HEK293T (cell line): ENCODE measurements at regions not wholly inside any gene's neighbourhood (a gene's known extent, or its start where the extent isn't known, plus 50 kb on each side); places are given as distances from the start of the nearest gene placed in this dataset.

Source experiments
- BHLHE40 ChIP-seq: fragments of 450-650 bp; IDR thresholded peaks from 2 replicates; pipeline ENCODE4 v1.6.1; 2016; ENCODE audit warnings: mild to moderate bottlenecking, moderate library complexity, borderline replicate concordance
- FOXK2 ChIP-seq: fragments of 450-650 bp; IDR thresholded peaks from 2 replicates; pipeline ENCODE4 v1.6.1; 2016; ENCODE audit warnings: mild to moderate bottlenecking
- SUZ12 ChIP-seq: fragments of 450-650 bp; IDR thresholded peaks from 2 replicates; pipeline ENCODE4 v1.6.1; 2016; ENCODE audit warnings: mild to moderate bottlenecking

- TF ChIP-seq SUZ12 (no peak), BHLHE40 (no peak), FOXK2 (no peak)
Observed at GRCh38 chr3:182575941-182576340, 217.4 kb upstream of the ATP11B start.
